ENCODE measurements at regions not wholly inside any gene's neighbourhood (a gene's known extent, or its start where the extent isn't known, plus 50 kb on each side); places are given as distances from the start of the nearest gene placed in this dataset.

GRCh38 chr3:24829629-24830229 lies 335.1 kb upstream of the THRB start:
- no peak for DNase-seq (ENCODE audit: low read depth, low spot score)
- no peak for FAIRE-seq
- Histone ChIP-seq H3K27me3 (replicated peaks in 1 of 2; ENCODE audit: control insufficient read depth in 2 of 2, insufficient read depth in 2 of 2, low read length in 1 of 2) (no peaks in the 10 kb centered on the region; a peak in 2 of 4 replicates), H3K4me2 (ENCODE audit: control insufficient read depth, insufficient read depth) (no peak overlapping the region), H3K27ac (ENCODE audit: control insufficient read depth, insufficient read depth) (no peak overlapping the region), H3K9ac (ENCODE audit: control insufficient read depth, insufficient read depth, low read length) (no peak overlapping the region), H3K4me1 (ENCODE audit: control insufficient read depth, insufficient read depth, low read length) (no peaks in the 10 kb centered on the region), H3K4me3 (no peak overlapping the region), H3K9me3 (replicated peaks; ENCODE audit: control insufficient read depth, insufficient read depth, low read length) (no peaks in the 10 kb centered on the region), H4K20me1 (ENCODE audit: control insufficient read depth, insufficient read depth) (no peaks in the 10 kb centered on the region), H3K79me2 (ENCODE audit: control insufficient read depth, insufficient read depth, low read length) (no peaks in the 10 kb centered on the region), H3K36me3 (ENCODE audit: control insufficient read depth in 2 of 2, insufficient read depth in 2 of 2, low read length in 1 of 2) (no peaks in the 10 kb centered on the region), H2AFZ (ENCODE audit: control insufficient read depth, low read depth, low read length) (no peak overlapping the region)
- ChIA-PET RAD21 (ENCODE audit: unreplicated experiment) (no interaction called here), CTCF (no interaction called here), POLR2A (no interaction called here), SMC1A (ENCODE audit: uncharacterized antibody, unreplicated experiment) (no interaction called here)
- intact Hi-C loops (cut with micrococcal nuclease; ENCODE audit: unreplicated experiment) (no loop called here), in situ Hi-C loops (cut with MboI) (no loop called here)
- 15% methylated on average over 37 of the region's 37 CpGs for WGBS (ENCODE audit: insufficient coverage, insufficient replicate concordance, low lambda C conversion rate, missing lambda C conversion rate)
- no TSS peak for BruUV-seq (replicated peaks)
- TF ChIP-seq USF1 (IDR thresholded peaks at IDR 0.05; ENCODE audit: borderline replicate concordance, extremely low read length, insufficient read depth, low read depth, low read length): no peak
- TF ChIP-seq SREBF1 (IDR thresholded peaks at IDR 0.05; ENCODE audit: low read length): no peak
- no peak for TF ChIP-seq PML (IDR thresholded peaks at IDR 0.05; ENCODE audit: low read length)
- no peak for TF ChIP-seq NFXL1 (IDR thresholded peaks at IDR 0.05; ENCODE audit: borderline replicate concordance)
- no peak for ATAC-seq

- ATAC-seq (no peak), FAIRE-seq (no peak), DNase-seq (ENCODE audit: low read depth, low spot score) (no peak)
- TF ChIP-seq ZNF24 (IDR thresholded peaks at IDR 0.05): no peak
- TF ChIP-seq RAD21 (IDR thresholded peaks at IDR 0.05; ENCODE audit: insufficient read depth, low read depth, low read length): no peak
- no peak for TF ChIP-seq RELA (IDR thresholded peaks at IDR 0.05; ENCODE audit: borderline replicate concordance, partially characterized antibody)
- TF ChIP-seq MYC (IDR thresholded peaks at IDR 0.05; ENCODE audit: insufficient read depth, insufficient read length, insufficient replicate concordance, low read length, severe bottlenecking): no peak
- no peak for TF ChIP-seq POLR2AphosphoS2 (IDR thresholded peaks at IDR 0.05; ENCODE audit: low read depth, low read length)
- TF ChIP-seq USF1 (IDR thresholded peaks at IDR 0.05; ENCODE audit: borderline replicate concordance, extremely low read length, insufficient read depth, low read depth, low read length): no peak
- TF ChIP-seq EP300 (IDR thresholded peaks at IDR 0.05; ENCODE audit: borderline replicate concordance in 1 of 2, control insufficient read depth in 1 of 2, low read depth in 2 of 2, low read length in 2 of 2): no peak
- no peak for TF ChIP-seq HDGF (IDR thresholded peaks at IDR 0.05)
- no TSS peak for BruUV-seq (replicated peaks)
- Histone ChIP-seq H3K9me3 (replicated peaks; ENCODE audit: control insufficient read depth, insufficient read depth, low read length) (no peaks in the 10 kb centered on the region), H3K4me3 (no peak overlapping the region), H3K9ac (ENCODE audit: control insufficient read depth, insufficient read depth, low read length) (no peak overlapping the region), H3K79me2 (ENCODE audit: control insufficient read depth, insufficient read depth, low read length) (no peaks in the 10 kb centered on the region), H3K4me1 (ENCODE audit: control insufficient read depth, insufficient read depth, low read length) (no peaks in the 10 kb centered on the region), H3K27ac (ENCODE audit: control insufficient read depth, insufficient read depth) (no peak overlapping the region), H2AFZ (ENCODE audit: control insufficient read depth, low read depth, low read length) (no peak overlapping the region), H4K20me1 (ENCODE audit: control insufficient read depth, insufficient read depth) (no peaks in the 10 kb centered on the region), H3K36me3 (ENCODE audit: control insufficient read depth in 2 of 2, insufficient read depth in 2 of 2, low read length in 1 of 2) (no peaks in the 10 kb centered on the region), H3K27me3 (replicated peaks in 1 of 2; ENCODE audit: control insufficient read depth in 2 of 2, insufficient read depth in 2 of 2, low read length in 1 of 2) (no peaks in the 10 kb centered on the region; a peak in 2 of 4 replicates), H3K4me2 (ENCODE audit: control insufficient read depth, insufficient read depth) (no peak overlapping the region)
- CTCF ChIA-PET: no interaction called here
- POLR2A ChIA-PET: no interaction called here
- WGBS (ENCODE audit: insufficient coverage, insufficient replicate concordance, low lambda C conversion rate, missing lambda C conversion rate): 28% methylated on average over 15 of the region's 35 CpGs
- intact Hi-C loops (cut with micrococcal nuclease; ENCODE audit: unreplicated experiment): no loop called here
- in situ Hi-C loops (cut with MboI): no loop called here
- RAD21 ChIA-PET (ENCODE audit: unreplicated experiment): no interaction called here
- SMC1A ChIA-PET (ENCODE audit: uncharacterized antibody, unreplicated experiment): no interaction called here
Measured at GRCh38 chr3:24830230-24831152, 335.8 kb upstream of the THRB start.

Measured in GM12878 (cell line).